IMR-90 (cell line): ENCODE measurements at regions not wholly inside any gene's neighbourhood (a gene's known extent, or its start where the extent isn't known, plus 50 kb on each side); places are given as distances from the start of the nearest gene placed in this dataset.

Source experiments
- ATAC-seq: fragments of 200-7000 bp; cut with Tn5 transposase; 2 replicates; pipeline ENCODE4 v1.9.1; 2020; ENCODE audit warnings: low read depth, mild to moderate bottlenecking, moderate library complexity
- BruUV-seq: library from RNA; stranded (reverse); fragments of 400-500 nt; replicated peaks from 2 replicates; lab custom pipeline; 2021; lab: Mats Ljungman, UMichigan
- CTCF ChIA-PET: fragments of 300-600 bp; formaldehyde crosslinking; extraction: SDS; loops from one replicate; lab custom pipeline; 2021; ENCODE audit warnings: antibody characterized with exemption; lab: Yijun Ruan, JAX
- POLR2A ChIA-PET: fragments of 300-600 bp; sonication (Branson Sonifier 250); formaldehyde crosslinking; loops from one replicate; lab custom pipeline; 2022; ENCODE audit warnings: antibody characterized with exemption; ENCODE audit not compliant: unreplicated experiment; lab: Charles Lee
- DNase-seq: peaks from one replicate; pipeline ENCODE4 v3.0.0; 2013
- H2AFZ ChIP-seq: replicated peaks from 2 replicates; pipeline ENCODE3; 2013; ENCODE audit warnings: low read length, mild to moderate bottlenecking; ENCODE audit not compliant: poor library complexity
- H2AK5ac ChIP-seq: 2 replicates; pipeline ENCODE4 v1.6.1; 2013; ENCODE audit warnings: low read depth, low read length, inconsistent platforms
- H2AK9ac ChIP-seq: replicated peaks from 2 replicates; pipeline ENCODE3; 2013; ENCODE audit warnings: mild to moderate bottlenecking, low read depth, low read length, moderate library complexity; ENCODE audit not compliant: poor library complexity
- H2BK120ac ChIP-seq: 2 replicates; pipeline ENCODE4 v1.6.1; 2013; ENCODE audit warnings: low read depth, low read length, inconsistent platforms
- H2BK15ac ChIP-seq: 3 replicates; pipeline ENCODE4 v1.6.1; 2013; ENCODE audit warnings: low read depth, low read length, inconsistent platforms
- H2BK20ac ChIP-seq: 2 replicates; pipeline ENCODE4 v1.6.1; 2013; ENCODE audit warnings: low read depth, mild to moderate bottlenecking, inconsistent platforms, low read length, moderate library complexity
- H2BK5ac ChIP-seq: 2 replicates; pipeline ENCODE4 v1.6.1; 2013; ENCODE audit warnings: mild to moderate bottlenecking, low read depth, low read length, inconsistent platforms; ENCODE audit not compliant: poor library complexity, severe bottlenecking
- H3K14ac ChIP-seq: replicated peaks from 2 replicates; pipeline ENCODE4 v1.6.1; 2013; ENCODE audit warnings: low read depth, low read length, inconsistent platforms
- H3K18ac ChIP-seq: 2 replicates; pipeline ENCODE4 v1.6.1; 2013; ENCODE audit warnings: low read depth, low read length, control low read depth
- H3K23ac ChIP-seq: 2 replicates; pipeline ENCODE4 v1.6.1; 2013; ENCODE audit warnings: low read depth, low read length, inconsistent platforms
- H3K27ac ChIP-seq: 2 replicates; pipeline ENCODE4 v1.5.1; 2013; ENCODE audit warnings: mild to moderate bottlenecking, control low read depth, low read length; ENCODE audit not compliant: insufficient read depth
- H3K27me3 ChIP-seq: 2 replicates; pipeline ENCODE4 v1.6.1; 2013; ENCODE audit warnings: low read length; ENCODE audit not compliant: control insufficient read depth, insufficient read depth
- H3K36me3 ChIP-seq: 2 replicates; pipeline ENCODE4 v1.6.1; 2013; ENCODE audit warnings: low read length, mixed read lengths; ENCODE audit not compliant: control insufficient read depth, insufficient read depth
- H3K4ac ChIP-seq: 2 replicates; pipeline ENCODE4 v1.6.1; 2013; ENCODE audit warnings: low read depth, low read length, inconsistent platforms
- H3K4me1 ChIP-seq: 2 replicates; pipeline ENCODE4 v1.6.1; 2013; ENCODE audit warnings: low read length, mixed read lengths; ENCODE audit not compliant: control insufficient read depth, insufficient read depth
- H3K4me2 ChIP-seq: 2 replicates; pipeline ENCODE4 v1.6.1; 2013; ENCODE audit warnings: low read depth, mild to moderate bottlenecking, control low read depth, low read length, moderate library complexity
- H3K4me3 ChIP-seq: 2 replicates; pipeline ENCODE4 v1.5.1; 2013; ENCODE audit warnings: low read depth, mild to moderate bottlenecking, control low read depth, low read length, moderate library complexity; ENCODE audit not compliant: insufficient read depth
- H3K56ac ChIP-seq: 2 replicates; pipeline ENCODE4 v1.6.1; 2013; ENCODE audit warnings: low read length, inconsistent platforms; ENCODE audit not compliant: insufficient read depth; ENCODE audit errors: extremely low read depth
- H3K79me1 ChIP-seq, 2 experiments: 2 replicates each; pipeline ENCODE4 v1.6.1; 2013; ENCODE audit warnings: low read length in 2 of 2, inconsistent platforms in 1 of 2, low read depth in 1 of 2
- H3K9ac ChIP-seq: 2 replicates; pipeline ENCODE4 v1.6.1; 2013; ENCODE audit warnings: low read depth, low read length, control low read depth
- H3K9me1 ChIP-seq: 2 replicates; pipeline ENCODE4 v1.6.1; 2013; ENCODE audit warnings: low read length, inconsistent platforms; ENCODE audit not compliant: insufficient read depth
- H3K9me3 ChIP-seq: 2 replicates; pipeline ENCODE4 v1.6.1; 2013; ENCODE audit warnings: low read length; ENCODE audit not compliant: control insufficient read depth, insufficient read depth
- H4K20me1 ChIP-seq: 2 replicates; pipeline ENCODE4 v1.6.1; 2013; ENCODE audit warnings: low read length, inconsistent platforms; ENCODE audit not compliant: insufficient read depth
- H4K5ac ChIP-seq: 2 replicates; pipeline ENCODE4 v1.6.1; 2013; ENCODE audit warnings: mild to moderate bottlenecking, low read depth, low read length, control low read depth
- H4K8ac ChIP-seq, 2 experiments: 2 replicates each; pipeline ENCODE4 v1.6.1; 2013; ENCODE audit warnings: low read depth in 2 of 2, low read length in 2 of 2, control low read depth in 1 of 2, inconsistent platforms in 1 of 2
- H4K91ac ChIP-seq: 2 replicates; pipeline ENCODE4 v1.6.1; 2013; ENCODE audit warnings: low read depth, low read length, inconsistent platforms; ENCODE audit not compliant: insufficient read depth
- BHLHE40 ChIP-seq: fragments of 150-350 bp; IDR thresholded peaks from 2 replicates; pipeline ENCODE4 v1.6.1; 2016; ENCODE audit warnings: mild to moderate bottlenecking, low read depth, low read length
- CEBPB ChIP-seq: IDR thresholded peaks from 2 replicates; pipeline ENCODE4 v1.6.1; 2012; ENCODE audit warnings: low read depth, low read length, improper control_type of control experiment
- CHD1 ChIP-seq: IDR thresholded peaks from 2 replicates; pipeline ENCODE4 v1.6.1; 2012; ENCODE audit warnings: low read depth, low read length, improper control_type of control experiment
- MAZ ChIP-seq: IDR thresholded peaks from 2 replicates; pipeline ENCODE4 v1.6.1; 2012; ENCODE audit warnings: low read depth, mild to moderate bottlenecking, low read length, improper control_type of control experiment, moderate library complexity, borderline replicate concordance
- RAD21 ChIP-seq: IDR thresholded peaks from 2 replicates; pipeline ENCODE4 v1.6.1; 2012; ENCODE audit warnings: low read length, improper control_type of control experiment
- RFX5 ChIP-seq: IDR thresholded peaks from 2 replicates; pipeline ENCODE4 v1.8.0; 2012; ENCODE audit warnings: low read depth, mild to moderate bottlenecking, low read length, moderate library complexity
- dilution Hi-C: fragments of 300-500 bp; cut with HindIII; formaldehyde crosslinking; loops from one replicate; pipeline ENCODE4 v1.14.3; 2018; ENCODE audit warnings: low sequenced_read_pairs; ENCODE audit not compliant: unreplicated experiment
- in situ Hi-C: fragments of 300-500 bp; cut with MboI; formaldehyde crosslinking; loops from 3 replicates; pipeline ENCODE4 v1.14.3; 2019; ENCODE audit warnings: low sequenced_read_pairs, inconsistent platforms, mixed read lengths
- intact Hi-C: fragments of 100-400 bp; cut with micrococcal nuclease; formaldehyde crosslinking; loops from 2 replicates; pipeline ENCODE4 v1.10.0; 2022
- TF ChIP-seq, protein P1 (sequence below): fragments of 150-350 bp; IDR thresholded peaks from 2 replicates; pipeline ENCODE4 v1.6.1; 2017; ENCODE audit warnings: mild to moderate bottlenecking, antibody characterized with exemption, low read length, low read depth
- TF ChIP-seq, protein P2 (sequence below): conservative IDR thresholded peaks from 2 replicates; pipeline ENCODE4 v1.5.1; 2012; ENCODE audit warnings: mild to moderate bottlenecking, low read depth, low read length, improper control_type of control experiment

- peak; percentile 2 for DNase-seq
Measured at GRCh38 chr4:101458914-101459313, 111.6 kb upstream of the PPP3CA start.

More at GRCh38 chr4:101458914-101459313, 111.6 kb upstream of the PPP3CA start:
- no peaks in the 10 kb centered on the region for H3K4me1 ChIP-seq
- no peak overlapping the region for H3K14ac ChIP-seq
- no peak overlapping the region for H3K18ac ChIP-seq
- H3K4me2 ChIP-seq: no peak overlapping the region
- no peak overlapping the region for H2BK15ac ChIP-seq
- no peak overlapping the region for H2BK120ac ChIP-seq
- no peak overlapping the region for H4K91ac ChIP-seq
- H2AFZ ChIP-seq: no peak overlapping the region
- peak; percentile 59 for ATAC-seq
- no peak for TF ChIP-seq MAZ
- no peak for TF ChIP-seq CHD1
- TF ChIP-seq CEBPB: no peak
- TF ChIP-seq BHLHE40: no peak
- TF ChIP-seq, protein P1, sequence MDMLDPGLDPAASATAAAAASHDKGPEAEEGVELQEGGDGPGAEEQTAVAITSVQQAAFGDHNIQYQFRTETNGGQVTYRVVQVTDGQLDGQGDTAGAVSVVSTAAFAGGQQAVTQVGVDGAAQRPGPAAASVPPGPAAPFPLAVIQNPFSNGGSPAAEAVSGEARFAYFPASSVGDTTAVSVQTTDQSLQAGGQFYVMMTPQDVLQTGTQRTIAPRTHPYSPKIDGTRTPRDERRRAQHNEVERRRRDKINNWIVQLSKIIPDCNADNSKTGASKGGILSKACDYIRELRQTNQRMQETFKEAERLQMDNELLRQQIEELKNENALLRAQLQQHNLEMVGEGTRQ: no peak
- TF ChIP-seq RAD21: no peak
- TF ChIP-seq RFX5: no peak
- TF ChIP-seq, protein P2, sequence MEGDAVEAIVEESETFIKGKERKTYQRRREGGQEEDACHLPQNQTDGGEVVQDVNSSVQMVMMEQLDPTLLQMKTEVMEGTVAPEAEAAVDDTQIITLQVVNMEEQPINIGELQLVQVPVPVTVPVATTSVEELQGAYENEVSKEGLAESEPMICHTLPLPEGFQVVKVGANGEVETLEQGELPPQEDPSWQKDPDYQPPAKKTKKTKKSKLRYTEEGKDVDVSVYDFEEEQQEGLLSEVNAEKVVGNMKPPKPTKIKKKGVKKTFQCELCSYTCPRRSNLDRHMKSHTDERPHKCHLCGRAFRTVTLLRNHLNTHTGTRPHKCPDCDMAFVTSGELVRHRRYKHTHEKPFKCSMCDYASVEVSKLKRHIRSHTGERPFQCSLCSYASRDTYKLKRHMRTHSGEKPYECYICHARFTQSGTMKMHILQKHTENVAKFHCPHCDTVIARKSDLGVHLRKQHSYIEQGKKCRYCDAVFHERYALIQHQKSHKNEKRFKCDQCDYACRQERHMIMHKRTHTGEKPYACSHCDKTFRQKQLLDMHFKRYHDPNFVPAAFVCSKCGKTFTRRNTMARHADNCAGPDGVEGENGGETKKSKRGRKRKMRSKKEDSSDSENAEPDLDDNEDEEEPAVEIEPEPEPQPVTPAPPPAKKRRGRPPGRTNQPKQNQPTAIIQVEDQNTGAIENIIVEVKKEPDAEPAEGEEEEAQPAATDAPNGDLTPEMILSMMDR: no peak
- no peaks in the 10 kb centered on the region for H3K36me3 ChIP-seq
- in situ Hi-C loops (no loop called here), dilution Hi-C loops (no loop called here), intact Hi-C loops (no loop called here)
- H2BK5ac ChIP-seq: no peak overlapping the region
- H3K9ac ChIP-seq: no peak overlapping the region
- H4K20me1 ChIP-seq: no peaks in the 10 kb centered on the region
- H2AK5ac ChIP-seq: no peak overlapping the region
- no peak overlapping the region for H2AK9ac ChIP-seq
- no peak overlapping the region for H3K23ac ChIP-seq
- H4K5ac ChIP-seq: no peak overlapping the region
- H3K56ac ChIP-seq: no peak overlapping the region
- no peak overlapping the region for H2BK20ac ChIP-seq
- no peaks in the 10 kb centered on the region for H3K9me3 ChIP-seq
- no peaks in the 10 kb centered on the region for H3K79me1 ChIP-seq
- no peak overlapping the region for H4K8ac ChIP-seq
- CTCF ChIA-PET: no interaction called here
- no peak overlapping the region for H3K4ac ChIP-seq
- H3K27me3 ChIP-seq: no peaks in the 10 kb centered on the region
- POLR2A ChIA-PET: no interaction called here
- H3K9me1 ChIP-seq: no peaks in the 10 kb centered on the region
- BruUV-seq: no TSS peak
- no peak overlapping the region for H3K4me3 ChIP-seq
- no peak overlapping the region for H3K27ac ChIP-seq
